ENCODE measurements at regions not wholly inside any gene's neighbourhood (a gene's known extent, or its start where the extent isn't known, plus 50 kb on each side); places are given as distances from the start of the nearest gene placed in this dataset.

GRCh38 chr2:239512054-239512453 lies 111.2 kb upstream of the HDAC4 start:
- intact Hi-C loops (cut with DNase I), result no loop called here
- ATAC-seq, result no peak
- DNase-seq (ENCODE audit: missing footprints), result no peak

GRCh38 chr2:239509373-239510143 lies 108.7 kb upstream of the HDAC4 start:
- intact Hi-C loops (cut with DNase I), result no loop called here
- no peak for ATAC-seq
- peak; percentile 46 for DNase-seq (ENCODE audit: missing footprints)

GRCh38 chr2:239508261-239508660 lies 107.4 kb upstream of the HDAC4 start:
- intact Hi-C loops (cut with DNase I), result no loop called here
- no peak for DNase-seq (ENCODE audit: missing footprints)
- ATAC-seq, result no peak

GRCh38 chr2:239507576-239508258 lies 106.9 kb upstream of the HDAC4 start:
- ATAC-seq, result no peak
- intact Hi-C loops (cut with DNase I), result no loop called here
- peak; percentile 62 for DNase-seq (ENCODE audit: missing footprints)

- DNase-seq (ENCODE audit: missing footprints) (peak; percentile 66), ATAC-seq (no peak)
- intact Hi-C loops (cut with DNase I), result no loop called here
These were observed 106.1 kb upstream of the HDAC4 start for GRCh38 chr2:239506961-239507360.

GRCh38 chr2:239506101-239506857 lies 105.5 kb upstream of the HDAC4 start:
- ATAC-seq (no peak), DNase-seq (ENCODE audit: missing footprints) (peak; percentile 30)
- intact Hi-C loops (cut with DNase I), result no loop called here

- intact Hi-C loops (cut with DNase I), result no loop called here
- no peak for ATAC-seq
- peak; percentile 63 for DNase-seq (ENCODE audit: missing footprints)
These were observed 103.9 kb upstream of the HDAC4 start for GRCh38 chr2:239504643-239505235.

- DNase-seq (ENCODE audit: missing footprints) (peak; percentile 57), ATAC-seq (peak; percentile 8)
- intact Hi-C loops (cut with DNase I), result no loop called here
These were observed 101.8 kb upstream of the HDAC4 start for GRCh38 chr2:239502430-239503186.

- no peak for ATAC-seq
- DNase-seq (ENCODE audit: missing footprints), result peak; percentile 79
- intact Hi-C loops (cut with DNase I), result no loop called here
These were observed 100.0 kb upstream of the HDAC4 start for GRCh38 chr2:239500574-239501550.

GRCh38 chr2:239499726-239500573 lies 99.1 kb upstream of the HDAC4 start:
- intact Hi-C loops (cut with DNase I), result no loop called here
- ATAC-seq (peak; percentile 20), DNase-seq (ENCODE audit: missing footprints) (peak; percentile 57)

- intact Hi-C loops (cut with DNase I), result no loop called here
- ATAC-seq (peak; percentile 76), DNase-seq (ENCODE audit: missing footprints) (peak; percentile 83)
These were observed 98.3 kb upstream of the HDAC4 start for GRCh38 chr2:239498981-239499634.

- intact Hi-C loops (cut with DNase I), result no loop called here
- no peak for ATAC-seq
- DNase-seq (ENCODE audit: missing footprints), result peak; percentile 66
These were observed 97.8 kb upstream of the HDAC4 start for GRCh38 chr2:239498576-239498975.

GRCh38 chr2:239496700-239497099 lies 95.9 kb upstream of the HDAC4 start:
- intact Hi-C loops (cut with DNase I), result no loop called here
- DNase-seq (ENCODE audit: missing footprints), result peak; percentile 28

GRCh38 chr2:239495791-239496233 lies 95.0 kb upstream of the HDAC4 start:
- intact Hi-C loops (cut with DNase I), result no loop called here
- ATAC-seq (no peak), DNase-seq (ENCODE audit: missing footprints) (no peak)

More at GRCh38 chr2:239496700-239497099, 95.9 kb upstream of the HDAC4 start:
- ATAC-seq, result no peak

GRCh38 chr2:239495175-239495574 lies 94.4 kb upstream of the HDAC4 start:
- DNase-seq (ENCODE audit: missing footprints), result peak; percentile 11
- ATAC-seq, result no peak
- intact Hi-C loops (cut with DNase I), result no loop called here

GRCh38 chr2:239494578-239494977 lies 93.8 kb upstream of the HDAC4 start:
- intact Hi-C loops (cut with DNase I), result no loop called here
- ATAC-seq (no peak), DNase-seq (ENCODE audit: missing footprints) (no peak)

All from Right ventricle myocardium inferior (tissue), 1 donor.